Suprapubic skin (tissue), 4 donors: ENCODE measurements at regions not wholly inside any gene's neighbourhood (a gene's known extent, or its start where the extent isn't known, plus 50 kb on each side); places are given as distances from the start of the nearest gene placed in this dataset.

Experiments used
- DNase-seq, 2 donors: peaks; one replicate each; pipeline ENCODE4 v3.0.0-alpha.2; 2019; ENCODE audit warnings: low spot score in 2 of 2
- H3K27ac ChIP-seq: fragments of 200-600 bp; sonication (generic); one replicate; pipeline ENCODE4 v1.5.1; 2019
- H3K27me3 ChIP-seq: fragments of 200-600 bp; sonication (generic); one replicate; pipeline ENCODE4 v1.5.1; 2019
- H3K36me3 ChIP-seq: fragments of 200-600 bp; sonication (generic); one replicate; pipeline ENCODE4 v1.5.1; 2019
- H3K4me1 ChIP-seq: fragments of 200-600 bp; sonication (generic); one replicate; pipeline ENCODE4 v1.5.1; 2019
- H3K4me3 ChIP-seq: fragments of 200-600 bp; sonication (generic); one replicate; pipeline ENCODE4 v1.5.1; 2019; ENCODE audit warnings: mild to moderate bottlenecking
- H3K9me3 ChIP-seq: fragments of 200-600 bp; sonication (generic); one replicate; pipeline ENCODE4 v1.5.1; 2019
- EP300 ChIP-seq: sonication (generic); formaldehyde crosslinking; IDR thresholded peaks from one replicate; pipeline ENCODE4 v1.6.1; 2017; ENCODE audit warnings: antibody characterized with exemption
- POLR2A ChIP-seq, 2 donors: fragments of 450-650 bp; IDR thresholded peaks; one replicate each; pipeline ENCODE4 v1.6.1; 2017; ENCODE audit warnings: antibody characterized with exemption in 2 of 2, mild to moderate bottlenecking in 2 of 2, moderate library complexity in 2 of 2
- POLR2AphosphoS5 ChIP-seq, 3 donors: sonication (generic); formaldehyde crosslinking; IDR thresholded peaks; one replicate each; pipeline ENCODE4 v1.6.1; 2017; ENCODE audit warnings: antibody characterized with exemption in 3 of 3
- WGBS: methylation state at CpG from one replicate; pipeline ENCODE4 v1.1.5; 2018; 5-methylcytosine and 5-hydroxymethylcytosine counted together
- TF ChIP-seq, protein P1 (sequence below), 2 donors: fragments of 200-600 bp in 1 of 2; fragments of 450-650 bp in 1 of 2; sonication (generic) in 1 of 2; IDR thresholded peaks; one replicate each; pipeline ENCODE4 v1.5.1; 2016 to 2019; ENCODE audit warnings: antibody characterized with exemption in 2 of 2, mild to moderate bottlenecking in 1 of 2, moderate library complexity in 1 of 2

DNA sequence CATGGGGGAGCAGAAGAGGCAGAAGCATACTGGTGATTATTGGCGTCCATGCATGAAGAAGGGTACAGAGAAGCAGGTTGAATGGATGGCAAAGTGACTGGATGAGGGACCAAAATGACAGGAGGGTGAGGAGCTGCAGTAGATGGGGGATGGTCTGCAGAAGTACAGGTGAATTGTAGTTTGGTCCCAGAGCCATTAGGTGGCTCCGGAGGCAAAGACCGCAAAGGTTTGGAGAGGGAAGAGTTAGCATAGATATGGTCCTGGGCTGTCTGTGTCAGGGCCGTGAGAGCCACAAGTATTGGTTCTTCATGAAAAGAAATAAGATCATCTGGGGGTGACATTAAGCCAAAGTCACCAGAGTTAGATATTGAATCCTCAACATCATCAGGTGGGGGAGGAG, 59.0 kb upstream of the ZNF726 start:
- no peaks in the 10 kb centered on the region for H3K36me3 ChIP-seq
- no peak overlapping the region for H3K4me3 ChIP-seq
- H3K4me1 ChIP-seq: no peaks in the 10 kb centered on the region
- TF ChIP-seq EP300 (no peak), POLR2A (IDR thresholded peaks at IDR 0.05) (no peak), POLR2AphosphoS5 (IDR thresholded peaks at IDR 0.05) (no peak)
- TF ChIP-seq, protein P1, sequence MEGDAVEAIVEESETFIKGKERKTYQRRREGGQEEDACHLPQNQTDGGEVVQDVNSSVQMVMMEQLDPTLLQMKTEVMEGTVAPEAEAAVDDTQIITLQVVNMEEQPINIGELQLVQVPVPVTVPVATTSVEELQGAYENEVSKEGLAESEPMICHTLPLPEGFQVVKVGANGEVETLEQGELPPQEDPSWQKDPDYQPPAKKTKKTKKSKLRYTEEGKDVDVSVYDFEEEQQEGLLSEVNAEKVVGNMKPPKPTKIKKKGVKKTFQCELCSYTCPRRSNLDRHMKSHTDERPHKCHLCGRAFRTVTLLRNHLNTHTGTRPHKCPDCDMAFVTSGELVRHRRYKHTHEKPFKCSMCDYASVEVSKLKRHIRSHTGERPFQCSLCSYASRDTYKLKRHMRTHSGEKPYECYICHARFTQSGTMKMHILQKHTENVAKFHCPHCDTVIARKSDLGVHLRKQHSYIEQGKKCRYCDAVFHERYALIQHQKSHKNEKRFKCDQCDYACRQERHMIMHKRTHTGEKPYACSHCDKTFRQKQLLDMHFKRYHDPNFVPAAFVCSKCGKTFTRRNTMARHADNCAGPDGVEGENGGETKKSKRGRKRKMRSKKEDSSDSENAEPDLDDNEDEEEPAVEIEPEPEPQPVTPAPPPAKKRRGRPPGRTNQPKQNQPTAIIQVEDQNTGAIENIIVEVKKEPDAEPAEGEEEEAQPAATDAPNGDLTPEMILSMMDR (IDR thresholded peaks at IDR 0.05): no peak
- peaks cover 11% of the 10 kb centered on the region for H3K9me3 ChIP-seq
- WGBS: 80% methylated on average over 4 of the region's 4 CpGs
- H3K27me3 ChIP-seq: no peaks in the 10 kb centered on the region
- no peak for DNase-seq
- H3K27ac ChIP-seq: no peak overlapping the region

DNA sequence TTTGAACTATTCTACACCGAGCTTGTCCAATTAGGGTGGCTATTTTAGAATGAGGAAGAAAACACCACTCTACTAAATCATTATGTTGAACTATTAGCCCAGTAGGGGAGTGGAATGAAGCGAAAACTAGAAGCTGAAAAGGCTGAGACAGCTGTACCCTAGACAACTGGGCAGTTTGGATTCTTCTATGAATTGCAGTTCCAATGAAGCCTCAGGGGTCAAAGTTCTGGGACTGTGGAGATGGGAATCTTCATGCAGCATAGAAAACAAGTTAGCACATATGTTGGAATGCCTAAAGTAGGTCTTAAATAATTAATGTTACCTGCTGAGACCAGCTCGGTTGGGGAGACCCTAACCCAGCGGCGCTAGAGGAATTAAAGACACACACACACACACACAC, 62.7 kb upstream of the ZNF726 start:
- no peak overlapping the region for H3K27ac ChIP-seq
- no peak for DNase-seq
- 56% methylated on average over 5 of the region's 5 CpGs for WGBS

DNA sequence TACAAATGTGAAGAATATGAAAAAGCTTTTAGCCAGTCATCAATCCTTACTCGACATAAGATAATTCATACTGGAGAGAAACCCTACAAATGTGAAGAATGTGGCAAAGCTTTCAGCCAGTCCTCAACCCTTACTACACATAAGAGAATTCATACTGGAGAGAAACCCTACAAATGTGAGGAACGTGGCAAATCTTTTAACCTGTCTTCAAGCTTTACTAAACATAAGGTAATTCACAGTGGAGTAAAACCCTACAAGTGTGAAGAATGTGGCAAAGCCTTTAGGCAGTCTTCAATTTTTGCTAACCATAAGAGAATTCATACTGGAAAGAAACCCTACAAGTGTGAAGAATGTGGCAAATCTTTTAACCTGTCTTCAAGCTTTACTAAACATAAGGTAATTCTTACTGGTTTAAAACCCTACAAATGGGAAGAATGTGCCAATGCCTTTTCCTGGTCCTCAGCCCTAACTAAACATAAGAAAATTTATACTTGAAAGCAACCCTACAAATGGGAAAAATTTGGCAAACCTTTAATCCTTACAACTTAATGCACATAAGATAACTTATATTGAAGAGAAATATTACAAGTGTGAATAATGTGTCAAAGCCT, 74.1 kb upstream of the ZNF681 start:
- Histone ChIP-seq H3K9me3 (peaks cover 44% of the 10 kb centered on the region), H3K36me3 (no peaks in the 10 kb centered on the region), H3K4me3 (no peak overlapping the region), H3K4me1 (no peaks in the 10 kb centered on the region), H3K27ac (no peak overlapping the region), H3K27me3 (no peaks in the 10 kb centered on the region)
- TF ChIP-seq, protein P1 (IDR thresholded peaks at IDR 0.05): no peak
- no peak for TF ChIP-seq POLR2A (IDR thresholded peaks at IDR 0.05)
- TF ChIP-seq POLR2AphosphoS5 (IDR thresholded peaks at IDR 0.05): no peak
- TF ChIP-seq EP300: no peak
- WGBS: 64% methylated on average over 2 of the region's 2 CpGs
- DNase-seq: no peak

More for the DNA sequence above, 62.7 kb upstream of the ZNF726 start:
- TF ChIP-seq POLR2AphosphoS5 (IDR thresholded peaks at IDR 0.05) (no peak), EP300 (no peak), POLR2A (IDR thresholded peaks at IDR 0.05) (no peak)
- TF ChIP-seq, protein P1 (IDR thresholded peaks at IDR 0.05): no peak
- no peaks in the 10 kb centered on the region for H3K27me3 ChIP-seq
- no peak overlapping the region for H3K4me3 ChIP-seq
- no peaks in the 10 kb centered on the region for H3K36me3 ChIP-seq
- peaks cover 8% of the 10 kb centered on the region for H3K9me3 ChIP-seq
- no peaks in the 10 kb centered on the region for H3K4me1 ChIP-seq

DNA sequence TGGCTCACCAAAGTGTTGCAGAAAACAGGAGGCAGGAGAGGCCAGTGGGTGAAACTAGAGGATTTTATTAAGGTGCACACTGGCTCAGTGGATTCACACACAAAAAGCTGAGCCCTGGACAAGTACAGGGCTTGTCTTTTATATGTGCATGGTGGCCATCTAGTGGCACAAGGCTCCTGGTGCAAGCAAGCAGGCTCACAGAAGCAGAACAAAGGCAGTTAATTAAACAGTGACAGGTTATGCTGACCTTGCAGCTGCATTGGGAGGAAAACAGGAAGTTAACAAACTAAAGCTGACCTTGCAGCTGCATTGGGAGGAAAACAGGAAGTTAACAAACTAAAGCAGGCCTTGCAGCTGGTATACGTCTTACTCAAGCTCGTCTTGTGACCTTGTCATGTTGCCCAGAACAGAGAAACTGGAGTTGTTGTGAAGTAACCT, 65.3 kb upstream of the ZNF681 start:
- 79% methylated on average over 2 of the region's 2 CpGs for WGBS
- DNase-seq: no peak
- TF ChIP-seq EP300 (no peak), POLR2A (IDR thresholded peaks at IDR 0.05) (no peak), POLR2AphosphoS5 (IDR thresholded peaks at IDR 0.05) (no peak)
- TF ChIP-seq, protein P1 (IDR thresholded peaks at IDR 0.05): no peak
- Histone ChIP-seq H3K27ac (no peak overlapping the region), H3K36me3 (no peaks in the 10 kb centered on the region), H3K4me3 (no peak overlapping the region), H3K27me3 (no peaks in the 10 kb centered on the region), H3K9me3 (peaks cover 20% of the 10 kb centered on the region), H3K4me1 (no peaks in the 10 kb centered on the region)

DNA sequence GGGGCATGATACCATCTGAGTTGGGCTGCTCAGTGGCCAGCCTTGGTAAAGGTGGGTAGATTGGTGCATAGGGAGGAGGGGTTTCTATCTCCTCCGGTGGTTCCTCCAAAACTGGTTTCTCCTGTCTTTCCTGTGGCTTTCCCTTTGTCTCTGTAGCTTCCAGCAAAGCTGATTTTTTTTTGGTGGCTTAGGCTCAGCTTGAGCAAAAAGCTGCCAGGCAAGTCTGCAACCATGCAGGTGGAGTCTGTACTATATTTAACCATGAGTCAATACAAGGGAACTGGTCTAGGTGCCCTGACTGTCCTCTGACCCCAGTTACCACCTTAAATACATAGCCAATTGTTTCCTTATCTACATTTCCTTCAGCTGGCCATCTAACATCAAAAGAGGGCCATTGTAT, 64.0 kb upstream of the ZNF681 start:
- H3K27me3 ChIP-seq: no peaks in the 10 kb centered on the region
- H3K27ac ChIP-seq: no peak overlapping the region
- no peak for DNase-seq
- no peak overlapping the region for H3K4me3 ChIP-seq
- WGBS: 80% methylated on average over 1 of the region's 1 CpG
- H3K4me1 ChIP-seq: no peaks in the 10 kb centered on the region
- no peaks in the 10 kb centered on the region for H3K36me3 ChIP-seq
- TF ChIP-seq, protein P1 (IDR thresholded peaks at IDR 0.05): no peak
- TF ChIP-seq EP300 (no peak), POLR2A (IDR thresholded peaks at IDR 0.05) (no peak), POLR2AphosphoS5 (IDR thresholded peaks at IDR 0.05) (no peak)
- peaks cover 20% of the 10 kb centered on the region for H3K9me3 ChIP-seq
